GM21360 (cell line): ENCODE measurements at regions not wholly inside any gene's neighbourhood (a gene's known extent, or its start where the extent isn't known, plus 50 kb on each side); places are given as distances from the start of the nearest gene placed in this dataset.

Source experiments
- ATAC-seq: cut with Tn5 transposase; IDR thresholded peaks from one replicate; pipeline ENCODE4 v1.9.1; 2021; ENCODE audit warnings: mild to moderate bottlenecking, moderate library complexity; ENCODE audit not compliant: unreplicated experiment

DNA sequence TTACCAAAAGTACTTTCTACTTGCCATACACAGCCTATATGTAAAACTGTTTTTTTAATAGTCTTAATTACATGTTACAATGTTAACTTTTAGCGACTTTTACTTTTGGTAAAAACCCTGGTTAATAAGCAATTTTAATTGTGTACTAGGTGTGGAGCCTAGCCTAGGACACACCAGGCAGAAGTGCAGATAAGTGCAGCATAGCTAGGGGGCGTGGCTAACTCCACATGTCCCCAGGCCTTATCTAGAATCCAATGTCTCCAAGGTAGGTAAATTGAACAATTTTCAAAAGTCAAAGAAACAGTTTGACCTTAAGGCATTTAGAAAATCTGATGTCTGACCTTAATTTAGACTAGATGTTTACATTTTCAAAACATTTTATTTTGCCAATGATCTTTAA is 858.7 kb downstream of the CCSER2 start:
- no peak for ATAC-seq

- no peak for ATAC-seq
These were observed 860.5 kb downstream of the CCSER2 start for GRCh38 chr10:85188770-85189484.

GRCh38 chr10:85193796-85194195 is 865.4 kb downstream of the CCSER2 start:
- ATAC-seq: no peak

GRCh38 chr10:85194706-85195105 is 866.3 kb downstream of the CCSER2 start:
- no peak for ATAC-seq

- ATAC-seq: no peak
These were observed 867.2 kb downstream of the CCSER2 start for GRCh38 chr10:85195596-85195995.

DNA sequence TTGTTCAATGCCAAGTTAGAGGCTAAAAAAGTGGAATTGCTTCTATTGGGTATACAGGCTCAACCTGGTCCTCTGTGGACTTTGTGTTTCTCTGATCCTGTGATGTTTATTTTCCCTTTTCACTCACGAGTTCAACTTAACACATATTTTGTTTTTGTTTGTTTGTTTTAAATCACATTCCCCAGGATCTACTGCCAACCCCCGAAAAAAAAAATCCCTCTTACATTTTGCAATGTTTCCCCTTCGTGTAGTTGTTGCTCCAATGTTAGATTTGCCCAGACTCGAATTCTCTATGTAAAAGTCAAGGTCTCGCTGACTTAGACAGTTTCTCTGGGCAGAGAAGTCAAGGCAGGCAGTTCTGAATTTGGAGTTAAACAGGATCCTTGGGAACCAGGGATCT is 876.4 kb downstream of the CCSER2 start:
- no peak for ATAC-seq

- ATAC-seq: no peak
These were observed 884.1 kb downstream of the CCSER2 start for GRCh38 chr10:85212526-85212925.

DNA sequence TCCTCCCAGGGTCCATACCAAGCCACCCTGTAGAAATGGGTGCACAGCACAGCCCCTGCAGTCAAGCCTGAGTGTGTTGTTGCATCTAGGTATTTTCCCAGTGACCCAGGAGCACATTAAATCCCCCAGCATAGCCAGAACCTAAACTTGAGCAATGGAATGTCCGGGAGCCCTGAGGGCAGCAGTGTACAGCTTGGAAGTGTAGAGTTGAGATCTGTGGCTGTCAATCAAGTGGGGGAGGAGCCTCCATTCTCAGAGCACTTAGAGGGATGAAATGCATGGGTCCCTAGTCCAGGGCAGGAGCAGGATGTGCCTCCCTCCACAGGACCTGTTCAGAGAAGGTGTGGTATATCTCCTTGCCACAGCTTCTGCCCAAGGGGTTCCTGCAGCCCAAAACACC is 885.1 kb downstream of the CCSER2 start:
- ATAC-seq: no peak

DNA sequence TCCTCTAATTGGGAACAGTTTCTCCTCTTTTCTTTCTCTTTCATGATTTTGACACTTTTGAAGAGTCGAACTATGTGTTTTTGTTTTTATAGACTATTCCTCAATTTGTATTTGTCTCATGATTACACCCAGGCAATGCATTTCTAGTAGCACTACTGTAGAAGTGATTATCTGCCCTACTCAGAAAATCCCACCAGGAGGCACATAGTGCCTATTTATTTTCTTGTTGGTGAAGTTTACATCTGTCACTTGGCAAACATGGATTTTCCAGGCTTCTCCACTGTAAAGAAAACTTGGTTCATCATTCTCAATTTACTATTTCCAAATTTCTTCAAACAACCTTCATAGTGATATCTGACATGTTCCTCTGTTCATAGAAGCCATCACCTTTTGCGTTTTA is 893.9 kb downstream of the CCSER2 start:
- no peak for ATAC-seq

DNA sequence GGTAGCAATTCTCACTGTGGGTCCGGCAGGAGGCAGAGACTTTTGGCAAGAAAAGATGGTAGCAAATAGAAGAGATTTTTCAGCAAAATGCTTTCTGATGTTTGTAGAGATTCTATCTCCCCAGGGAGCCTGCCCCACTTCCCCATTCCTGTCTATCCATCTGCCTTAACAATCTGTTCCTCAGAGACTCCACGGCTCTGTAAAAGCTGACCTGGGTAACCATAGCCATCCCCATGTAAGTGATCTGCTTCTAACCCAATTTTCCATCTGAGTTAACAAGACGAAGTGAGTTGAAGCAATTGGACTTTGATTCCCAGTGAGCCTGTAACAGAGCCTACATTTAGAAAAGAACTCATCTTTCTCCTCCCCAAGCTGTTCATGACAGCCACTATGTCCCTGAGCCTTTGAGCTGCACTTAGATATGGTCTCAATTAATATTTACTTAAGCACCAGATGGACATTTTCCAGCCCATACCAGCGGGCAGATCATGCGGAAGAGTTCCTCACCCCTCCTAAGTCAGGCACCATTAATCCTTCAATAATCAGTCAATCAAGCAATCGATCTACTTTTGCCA is 896.1 kb downstream of the CCSER2 start:
- no peak for ATAC-seq

DNA sequence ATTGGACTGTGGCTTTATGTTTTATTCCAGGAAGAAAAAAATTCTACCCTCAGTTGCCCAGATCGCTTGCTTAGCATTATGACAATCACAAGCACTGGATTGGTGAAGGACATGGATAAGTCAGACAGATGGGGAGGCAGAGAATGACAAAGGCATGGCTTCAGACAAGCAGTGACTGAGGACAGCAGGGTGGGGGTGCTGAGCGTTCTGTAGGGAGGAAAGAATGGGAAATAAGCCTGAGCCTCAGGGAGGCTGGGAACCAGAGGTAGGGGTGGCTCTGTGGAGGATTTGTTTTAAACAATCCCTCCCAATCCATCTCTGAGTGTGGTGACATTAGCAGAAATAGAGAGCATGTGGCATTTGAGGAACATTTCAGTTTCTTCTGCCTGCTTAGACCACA is 896.9 kb downstream of the CCSER2 start:
- no peak for ATAC-seq

- ATAC-seq: no peak
These were observed 898.2 kb downstream of the CCSER2 start for GRCh38 chr10:85226596-85226995.

DNA sequence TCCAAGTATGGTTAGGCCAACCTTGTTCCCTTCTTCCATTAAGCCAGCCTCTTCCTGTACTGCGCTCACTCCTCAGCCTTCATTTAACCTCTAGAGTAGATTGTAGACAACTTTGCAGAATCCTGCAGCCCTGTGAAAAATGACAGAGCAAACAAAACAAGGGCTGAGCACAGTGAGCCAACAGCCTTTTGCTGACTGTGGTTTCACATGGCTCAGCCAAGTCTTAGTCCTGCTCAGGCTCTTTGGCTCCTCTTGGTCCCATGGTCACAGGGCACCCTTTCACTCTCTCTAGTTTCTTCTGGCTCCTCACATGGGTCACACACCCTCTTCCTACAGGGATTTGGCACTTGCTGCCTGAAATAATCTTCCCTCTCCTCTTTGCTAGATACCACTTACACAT is 900.3 kb downstream of the CCSER2 start:
- no peak for ATAC-seq

DNA sequence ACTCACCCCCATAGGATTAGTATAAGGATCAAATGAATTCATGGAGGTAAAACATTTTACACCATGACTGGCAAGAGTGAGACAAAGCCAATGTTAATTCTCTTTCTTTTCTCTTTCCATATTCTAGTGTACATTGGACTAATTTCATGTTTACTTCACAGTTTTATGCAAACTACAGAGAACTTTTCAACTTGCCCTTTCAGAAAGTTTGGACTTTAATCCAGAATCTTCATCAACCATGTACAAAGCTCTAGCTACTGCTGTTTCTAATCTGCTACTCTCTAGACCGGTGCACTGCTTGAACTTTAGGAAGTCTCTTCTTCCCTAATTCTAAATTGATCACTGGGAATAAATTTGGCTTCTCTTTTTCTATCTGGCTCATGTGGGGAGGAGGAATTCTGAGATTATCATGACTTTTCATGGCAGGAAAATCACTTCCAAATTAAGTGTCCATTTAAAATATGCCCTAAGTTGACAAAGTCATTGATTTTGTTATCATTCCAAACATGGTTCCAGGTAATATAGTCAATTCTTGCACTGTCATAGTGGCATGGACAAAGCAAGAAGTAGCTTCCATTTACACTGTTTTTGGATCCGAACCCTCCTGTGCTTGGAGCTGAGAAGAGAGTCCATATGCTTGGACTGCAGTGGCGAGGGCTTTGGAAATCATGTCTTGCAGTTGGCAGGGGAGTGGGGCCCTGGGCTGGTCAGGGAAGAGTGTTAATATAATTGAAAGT is 903.3 kb downstream of the CCSER2 start:
- ATAC-seq: no peak

GRCh38 chr10:85235258-85235657 is 906.9 kb downstream of the CCSER2 start:
- no peak for ATAC-seq

GRCh38 chr10:85238676-85239075 is 910.3 kb downstream of the CCSER2 start:
- ATAC-seq: no peak

DNA sequence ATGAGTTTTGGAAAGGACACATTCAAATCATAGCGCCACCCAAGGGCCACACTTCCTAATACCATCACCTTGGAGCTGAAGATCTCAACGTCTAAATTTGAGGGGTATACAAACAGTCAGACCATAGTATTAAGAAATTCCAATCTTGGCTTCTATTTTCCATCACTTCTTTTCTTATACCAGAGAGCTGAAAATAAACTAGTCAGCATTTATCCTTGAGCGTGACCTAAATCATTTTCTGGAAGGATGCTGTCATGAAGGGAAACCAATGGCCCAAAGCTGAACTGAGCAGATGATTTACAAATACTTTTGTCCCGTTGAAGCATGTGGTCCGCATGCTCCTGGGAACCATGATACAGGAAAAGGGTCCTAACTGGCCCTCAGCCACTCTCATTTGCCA is 921.9 kb downstream of the CCSER2 start:
- no peak for ATAC-seq

DNA sequence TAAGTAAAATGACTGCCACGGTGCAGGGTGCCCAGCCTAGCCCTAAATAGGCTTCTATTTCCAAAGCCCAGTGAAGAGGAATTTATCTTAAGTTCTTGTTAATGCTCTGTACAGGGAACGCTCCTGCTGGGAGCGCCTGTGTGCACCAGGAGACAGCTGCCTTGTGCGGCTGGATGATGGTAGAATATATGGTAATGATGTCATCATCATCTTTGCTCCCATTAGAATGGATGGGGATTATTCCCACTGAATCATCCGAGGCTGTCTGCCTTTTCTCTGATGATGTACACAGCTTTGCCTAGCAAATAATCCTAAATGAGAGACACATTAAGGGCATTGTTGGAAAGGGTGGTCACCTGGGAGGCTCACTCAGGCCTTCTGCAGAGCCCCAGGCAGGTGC is 928.1 kb downstream of the CCSER2 start:
- ATAC-seq: no peak

GRCh38 chr10:85259908-85260307 is 931.5 kb downstream of the CCSER2 start:
- ATAC-seq: no peak

GRCh38 chr10:85262992-85263391 is 934.6 kb downstream of the CCSER2 start:
- no peak for ATAC-seq

DNA sequence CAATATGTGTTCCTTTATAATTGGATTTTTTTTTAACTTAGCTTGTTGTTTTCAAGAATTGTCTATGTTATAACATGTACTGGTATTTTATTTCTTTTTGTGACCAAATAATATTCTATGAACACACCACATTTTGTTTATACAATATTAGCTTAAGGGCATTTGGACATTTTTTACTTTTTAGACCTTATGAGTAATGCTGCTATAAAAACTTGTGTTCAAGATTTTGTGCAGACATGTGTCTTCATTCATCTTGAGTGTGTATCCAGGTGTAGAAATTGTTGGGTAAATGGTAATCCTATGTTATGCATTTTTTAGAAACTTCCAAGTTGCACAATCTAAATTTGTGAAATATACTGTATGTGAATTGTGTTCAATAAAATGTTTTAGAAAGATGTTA is 936.7 kb downstream of the CCSER2 start:
- no peak for ATAC-seq

DNA sequence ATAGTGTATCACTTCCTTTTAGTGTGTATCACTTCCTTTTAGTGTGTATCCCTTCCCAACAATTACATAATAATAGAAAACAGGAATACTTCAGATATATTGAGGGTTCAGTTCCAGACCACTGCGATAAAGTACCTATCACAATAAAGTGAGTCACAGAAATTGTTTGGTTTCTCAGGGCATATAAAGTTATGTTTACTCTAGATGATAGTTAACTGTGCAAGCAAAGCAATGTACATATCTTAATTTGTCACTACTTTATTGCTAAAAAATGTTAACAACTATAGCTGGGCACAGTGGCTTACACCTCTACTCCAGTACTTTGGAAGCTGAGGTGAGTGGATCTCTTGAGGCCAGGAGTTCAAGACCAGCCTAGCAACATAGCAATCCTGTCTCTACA is 938.4 kb downstream of the CCSER2 start:
- ATAC-seq: no peak
